ENCODE measurements at regions not wholly inside any gene's neighbourhood (a gene's known extent, or its start where the extent isn't known, plus 50 kb on each side); places are given as distances from the start of the nearest gene placed in this dataset.

DNA sequence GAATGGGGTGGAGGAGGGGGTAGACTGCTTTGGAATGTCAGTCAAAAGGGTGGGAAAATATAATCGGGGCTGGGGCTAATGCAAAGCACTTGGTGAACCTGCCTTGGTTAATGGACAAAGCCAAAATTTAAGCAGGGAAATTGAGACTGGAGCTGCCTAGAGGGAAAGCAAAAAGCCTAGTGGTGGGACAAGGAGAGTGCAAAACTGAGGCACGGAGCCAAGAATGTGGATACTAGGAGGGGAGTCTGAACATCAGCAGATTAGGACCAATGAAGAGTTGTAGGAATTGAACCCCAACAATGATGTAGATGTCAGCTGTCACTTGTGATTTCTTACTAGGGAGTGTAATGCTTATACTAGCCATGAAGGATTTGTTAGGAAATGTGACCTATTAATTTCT is 195.9 kb downstream of the MDFIC start:
- CTCF ChIA-PET = no interaction called here
- Histone ChIP-seq H2BK15ac (ENCODE audit: low read depth, low read length) (no peak overlapping the region), H3K9me1 (ENCODE audit: insufficient read depth, low read length) (no peaks in the 10 kb centered on the region), H3K23ac (ENCODE audit: low read depth, low read length) (no peak overlapping the region), H4K91ac (ENCODE audit: insufficient read depth, low read depth, low read length) (no peak overlapping the region), H3K9ac (ENCODE audit: low read depth, low read length) (no peak overlapping the region), H3K79me1 (ENCODE audit: low read depth in 1 of 2, low read length in 2 of 2) (no peaks in the 10 kb centered on the region), H2BK5ac (ENCODE audit: low read depth, low read length, poor library complexity, severe bottlenecking) (no peak overlapping the region), H3K27ac (ENCODE audit: insufficient read depth, low read length) (no peak overlapping the region), H3K56ac (ENCODE audit: extremely low read depth, insufficient read depth, low read length) (no peak overlapping the region), H4K8ac (ENCODE audit: low read depth in 2 of 2, low read length in 2 of 2) (no peak overlapping the region), H3K9me3 (ENCODE audit: control insufficient read depth, insufficient read depth, low read length) (no peaks in the 10 kb centered on the region), H2BK120ac (ENCODE audit: low read depth, low read length) (no peak overlapping the region), H2AK9ac (replicated peaks; ENCODE audit: low read depth, low read length, poor library complexity) (no peak overlapping the region), H4K5ac (ENCODE audit: low read depth, low read length) (no peak overlapping the region), H3K36me3 (ENCODE audit: control insufficient read depth, insufficient read depth, low read length) (no peaks in the 10 kb centered on the region), H3K4ac (ENCODE audit: low read depth, low read length) (no peak overlapping the region), H2BK20ac (ENCODE audit: low read depth, low read length) (no peak overlapping the region), H3K4me3 (ENCODE audit: insufficient read depth, low read depth, low read length) (no peak overlapping the region), H2AFZ (replicated peaks; ENCODE audit: low read length, poor library complexity) (no peak overlapping the region), H3K18ac (ENCODE audit: low read depth, low read length) (no peak overlapping the region), H4K20me1 (ENCODE audit: insufficient read depth, low read length) (no peaks in the 10 kb centered on the region), H3K4me1 (ENCODE audit: control insufficient read depth, insufficient read depth, low read length) (no peaks in the 10 kb centered on the region), H3K4me2 (ENCODE audit: low read depth, low read length) (no peak overlapping the region), H3K27me3 (ENCODE audit: control insufficient read depth, insufficient read depth, low read length) (no peaks in the 10 kb centered on the region), H2AK5ac (ENCODE audit: low read depth, low read length) (no peak overlapping the region), H3K14ac (replicated peaks; ENCODE audit: low read depth, low read length) (no peak overlapping the region)
- no peak for ATAC-seq (ENCODE audit: low read depth)
- BruUV-seq (replicated peaks) = no TSS peak
- 100% methylated on average over 2 of the region's 2 CpGs; no CpG with 5 or more reads in 1 of the 2 experiments for whole genome bisulfite sequencing, 2 experiments (ENCODE audit: extremely low coverage in 2 of 2, insufficient read length in 1 of 2)
- dilution Hi-C loops (cut with HindIII; ENCODE audit: low sequenced_read_pairs, unreplicated experiment) (no loop called here), in situ Hi-C loops (cut with MboI; ENCODE audit: low sequenced_read_pairs) (no loop called here), intact Hi-C loops (cut with micrococcal nuclease) (loop anchor here (2.0 to 5.0 kb wide), 2 partner anchors 39 to 630 kb away; no protein-coding TSS in a partner anchor)
- TF ChIP-seq SMC3 (IDR thresholded peaks at IDR 0.05; ENCODE audit: low read depth, low read length) (no peak), MAZ (IDR thresholded peaks at IDR 0.05; ENCODE audit: borderline replicate concordance, low read depth, low read length) (no peak), CEBPB (IDR thresholded peaks at IDR 0.05; ENCODE audit: low read depth, low read length) (no peak), MAFK (IDR thresholded peaks at IDR 0.05; ENCODE audit: low read depth, low read length) (no peak), NFE2L2 (IDR thresholded peaks at IDR 0.05; ENCODE audit: low read depth, low read length) (no peak), RAD21 (IDR thresholded peaks at IDR 0.05; ENCODE audit: low read length) (no peak), RFX5 (IDR thresholded peaks at IDR 0.05; ENCODE audit: low read depth, low read length) (no peak)
- TF ChIP-seq, protein P1, sequence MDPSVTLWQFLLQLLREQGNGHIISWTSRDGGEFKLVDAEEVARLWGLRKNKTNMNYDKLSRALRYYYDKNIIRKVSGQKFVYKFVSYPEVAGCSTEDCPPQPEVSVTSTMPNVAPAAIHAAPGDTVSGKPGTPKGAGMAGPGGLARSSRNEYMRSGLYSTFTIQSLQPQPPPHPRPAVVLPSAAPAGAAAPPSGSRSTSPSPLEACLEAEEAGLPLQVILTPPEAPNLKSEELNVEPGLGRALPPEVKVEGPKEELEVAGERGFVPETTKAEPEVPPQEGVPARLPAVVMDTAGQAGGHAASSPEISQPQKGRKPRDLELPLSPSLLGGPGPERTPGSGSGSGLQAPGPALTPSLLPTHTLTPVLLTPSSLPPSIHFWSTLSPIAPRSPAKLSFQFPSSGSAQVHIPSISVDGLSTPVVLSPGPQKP (IDR thresholded peaks at IDR 0.05; ENCODE audit: borderline replicate concordance, low read depth, low read length) = no peak
- DNase-seq = no peak
- POLR2A ChIA-PET (ENCODE audit: unreplicated experiment) = no interaction called here
